K562 (cell line): ENCODE measurements at regions not wholly inside any gene's neighbourhood (a gene's known extent, or its start where the extent isn't known, plus 50 kb on each side); places are given as distances from the start of the nearest gene placed in this dataset.

Experiments used
- ATAC-seq: fragments of 200-7000 bp; cut with Tn5 transposase; 3 replicates; pipeline ENCODE4 v1.9.1; 2020; ENCODE audit warnings: moderate library complexity
- BruUV-seq: library from RNA; stranded (reverse); fragments of 400-500 nt; replicated peaks from 2 replicates; lab custom pipeline; 2021; lab: Mats Ljungman, UMichigan
- CTCF ChIA-PET: fragments of 300-600 bp; formaldehyde crosslinking; extraction: SDS; loops from one replicate; lab custom pipeline; 2021; ENCODE audit warnings: low intra/inter-chr PET ratio; lab: Yijun Ruan, JAX
- POLR2A ChIA-PET: fragments of 300-600, 350-650 bp; sonication (Branson Sonifier 250); formaldehyde crosslinking; extraction: SDS; loops from one replicate; lab custom pipeline; 2021; ENCODE audit warnings: antibody characterized with exemption, inconsistent platforms; lab: Yijun Ruan, JAX
- DNase-seq, 4 experiments: peaks; one replicate each; pipeline versions ENCODE4 v3.0.0 to v3.0.0-alpha.2; 2011 to 2018; ENCODE audit warnings: low spot score in 3 of 4, mixed read lengths in 3 of 4; ENCODE audit errors: extremely low read depth in 1 of 4
- FAIRE-seq: peaks from 2 replicates; lab custom pipeline; 2011; peaks lifted over from hg19 to GRCh38; lab: Jason Lieb, UNC
- H2AFZ ChIP-seq: 2 replicates; pipeline ENCODE4 v1.6.0; 2011; ENCODE audit warnings: low read depth, low read length, control low read depth, inconsistent platforms
- H3K27ac ChIP-seq: fragments of 200-600 bp; 3 replicates; pipeline ENCODE4 v1.8.0; 2011; ENCODE audit warnings: low read depth, mild to moderate bottlenecking, control low read depth, inconsistent platforms, low read length, moderate library complexity, mixed read lengths; ENCODE audit errors: extremely low read depth
- H3K27me3 ChIP-seq, 2 experiments: fragments of 300-600 bp in 1 of 2; 2 replicates in 1 of 2; 3 replicates in 1 of 2; pipeline versions ENCODE4 v1.6.0 to v1.8.0; 2011; ENCODE audit warnings: inconsistent platforms in 2 of 2, low read length in 2 of 2, mild to moderate bottlenecking in 1 of 2, mixed read lengths in 1 of 2, moderate library complexity in 1 of 2; ENCODE audit not compliant: control insufficient read depth in 2 of 2, insufficient read depth in 2 of 2
- H3K36me3 ChIP-seq: fragments of 300-600 bp; 3 replicates; pipeline ENCODE4 v1.8.0; 2011; ENCODE audit warnings: mild to moderate bottlenecking, low read length, inconsistent platforms; ENCODE audit not compliant: control insufficient read depth, insufficient read depth
- H3K4me1 ChIP-seq, 2 experiments: fragments of 200-600 bp in 1 of 2; replicated peaks in 1 of 2; 2 replicates in 1 of 2; 3 replicates in 1 of 2; pipeline versions ENCODE4 v1.5.1 to v1.8.0; 2011; ENCODE audit warnings: inconsistent platforms in 2 of 2, low read length in 2 of 2, mild to moderate bottlenecking in 1 of 2, mixed read lengths in 1 of 2, moderate library complexity in 1 of 2; ENCODE audit not compliant: control insufficient read depth in 2 of 2, insufficient read depth in 2 of 2
- H3K4me2 ChIP-seq: 2 replicates; pipeline ENCODE4 v1.6.1; 2011; ENCODE audit warnings: low read length, control low read depth, inconsistent platforms, mixed read lengths; ENCODE audit not compliant: insufficient read depth
- H3K4me3 ChIP-seq: fragments of 200-600 bp; sonication (generic), shearing (Covaris generic); 2 replicates; pipeline ENCODE4 v1.5.1; 2016; ENCODE audit warnings: control low read depth, inconsistent platforms
- H3K79me2 ChIP-seq: fragments of 200-600 bp; 3 replicates; pipeline ENCODE4 v1.8.0; 2011; ENCODE audit warnings: low read length, inconsistent platforms; ENCODE audit not compliant: control insufficient read depth, insufficient read depth
- H3K9ac ChIP-seq, 2 experiments: 2 replicates each; pipeline versions ENCODE4 v1.6.0 to v1.6.1; 2011; ENCODE audit warnings: low read depth in 2 of 2, low read length in 2 of 2, control low read depth in 1 of 2, inconsistent platforms in 1 of 2, mild to moderate bottlenecking in 1 of 2, mixed read lengths in 1 of 2; ENCODE audit not compliant: insufficient read depth in 1 of 2
- H3K9me1 ChIP-seq: one replicate; pipeline ENCODE4 v1.6.0; 2011; ENCODE audit warnings: inconsistent platforms, mild to moderate bottlenecking, low read length, moderate library complexity; ENCODE audit not compliant: control insufficient read depth, insufficient read depth
- H3K9me3 ChIP-seq: replicated peaks from 2 replicates; pipeline ENCODE4 v1.5.1; 2011; ENCODE audit warnings: low read depth, low read length, inconsistent platforms; ENCODE audit not compliant: control insufficient read depth, insufficient read depth
- H4K20me1 ChIP-seq: replicated peaks from 2 replicates; pipeline ENCODE4 v1.6.1; 2011; ENCODE audit warnings: low read length, inconsistent platforms, mixed read lengths; ENCODE audit not compliant: control insufficient read depth, insufficient read depth
- CHCHD3 ChIP-seq: fragments of 250-450 bp; sonication (Bioruptor Pico); IDR thresholded peaks from 2 replicates; pipeline ENCODE4 v2.1.2; 2022; ENCODE audit warnings: mild to moderate bottlenecking
- NFE2 ChIP-seq: IDR thresholded peaks from 2 replicates; pipeline ENCODE4 v1.6.1; 2014; ENCODE audit warnings: antibody characterized with exemption, low read depth
- NFRKB ChIP-seq: fragments of 450-650 bp; IDR thresholded peaks from 2 replicates; pipeline ENCODE4 v1.6.1; 2016; ENCODE audit warnings: low read depth
- NR2C2 ChIP-seq, 2 experiments: fragments of 200-800 bp in 1 of 2; sonication (Bioruptor generic) in 1 of 2; sonication (generic) in 1 of 2; formaldehyde crosslinking in 1 of 2; IDR thresholded peaks; 2 replicates each; pipeline versions ENCODE4 v1.6.1 to v1.8.0; 2016 to 2022; ENCODE audit warnings: mild to moderate bottlenecking in 1 of 2, missing compliant biosample characterization in 1 of 2, missing genetic modification characterization in 1 of 2, missing genetic modification reagents in 1 of 2
- POLR2AphosphoS2 ChIP-seq: IDR thresholded peaks from 2 replicates; pipeline ENCODE4 v1.6.1; 2012; ENCODE audit warnings: low read length, improper control_type of control experiment
- PTBP1 ChIP-seq: fragments of 200-400 bp; formaldehyde crosslinking; IDR thresholded peaks from 2 replicates; pipeline ENCODE4 v1.6.1; 2017; ENCODE audit warnings: low read depth, low read length
- RAD51 ChIP-seq: fragments of 450-650 bp; IDR thresholded peaks from 2 replicates; pipeline ENCODE4 v1.7.1; 2016; ENCODE audit warnings: low read depth, mild to moderate bottlenecking, borderline replicate concordance
- SRSF1 ChIP-seq: fragments of 200-400 bp; formaldehyde crosslinking; IDR thresholded peaks from 2 replicates; pipeline ENCODE4 v1.6.1; 2017; ENCODE audit warnings: mild to moderate bottlenecking, low read depth, low read length, moderate library complexity
- ZNF431 ChIP-seq: sonication (generic); formaldehyde crosslinking; IDR thresholded peaks from 2 replicates; pipeline ENCODE4 v1.8.0; 2022; ENCODE audit warnings: mild to moderate bottlenecking, missing genetic modification reagents
- ZNF586 ChIP-seq: fragments of 450-650 bp; formaldehyde crosslinking; conservative IDR thresholded peaks from 2 replicates; pipeline ENCODE4 v1.4.0; 2020; ENCODE audit warnings: mild to moderate bottlenecking, moderate library complexity
- ZNF668 ChIP-seq: fragments of 250-450 bp; sonication (Bioruptor Pico); IDR thresholded peaks from 2 replicates; pipeline ENCODE4 v1.8.0; 2022; ENCODE audit warnings: mild to moderate bottlenecking, inconsistent platforms
- ZNF707 ChIP-seq: fragments of 250-450 bp; sonication (Bioruptor Pico); conservative IDR thresholded peaks from 2 replicates; pipeline ENCODE4 v1.8.0; 2022; ENCODE audit warnings: inconsistent platforms, mild to moderate bottlenecking, moderate library complexity
- WGBS: fragments of 100-300 bp; shearing (Covaris generic); methylation state at CpG from one replicate; pipeline ENCODE4 v1.1.6; 2016; ENCODE audit warnings: low coverage, mixed read lengths; ENCODE audit not compliant: insufficient coverage; ENCODE audit errors: missing lambda C conversion rate; 5-methylcytosine and 5-hydroxymethylcytosine counted together
- in situ Hi-C: fragments of 300-500 bp; cut with MboI; formaldehyde crosslinking; loops from 4 replicates; pipeline ENCODE4 v1.15.0; 2018; ENCODE audit warnings: inconsistent platforms, mixed read lengths
- intact Hi-C: fragments of 100-400 bp; cut with micrococcal nuclease; formaldehyde crosslinking; loops from 2 replicates; pipeline ENCODE4 v1.14.2; 2022
- TF ChIP-seq, protein P1 (sequence below): sonication (generic); formaldehyde crosslinking; IDR thresholded peaks from 2 replicates; pipeline ENCODE4 v1.8.0; 2022; ENCODE audit warnings: mild to moderate bottlenecking, missing genetic modification reagents

DNA sequence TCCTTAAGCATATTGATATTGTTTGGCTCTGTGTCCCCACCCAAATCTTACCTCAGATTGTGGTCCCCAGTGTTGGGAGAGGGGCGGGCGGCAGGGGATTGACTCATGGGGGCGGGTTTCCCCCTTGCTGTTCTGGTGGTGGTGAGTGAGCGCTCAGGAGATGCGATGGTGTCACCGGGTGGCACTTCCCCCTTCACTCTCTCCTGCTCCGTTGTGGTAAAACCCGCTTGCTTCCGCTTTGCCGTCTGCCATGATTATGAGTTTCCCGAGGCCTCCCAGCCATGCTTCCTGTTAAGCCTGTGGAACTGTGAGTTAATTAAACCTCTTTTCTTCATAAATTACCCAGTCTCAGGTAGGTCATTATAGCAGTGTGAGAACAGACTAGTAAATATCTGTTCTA is 229.1 kb downstream of the IRX2 start:
- Histone ChIP-seq H3K4me1 (no peaks in the 10 kb centered on the region), H3K4me2 (no peak overlapping the region), H3K9me3 (0 out of 2 replicates have a peak, but pooled peaks cover 2% of the 10 kb centered on the region), H3K36me3 (no peaks in the 10 kb centered on the region), H3K27me3 (peaks cover 9 to 55% of the 10 kb centered on the region in 2 experiments; a peak in 4 of 5 replicates), H2AFZ (no peak overlapping the region), H4K20me1 (peaks cover 4% of the 10 kb centered on the region; the same call in 1 of the 2 replicates), H3K4me3 (no peak overlapping the region), H3K9ac (no peak overlapping the region), H3K27ac (no peak overlapping the region), H3K9me1 (peaks cover 2% of the 10 kb centered on the region), H3K79me2 (no peaks in the 10 kb centered on the region)
- FAIRE-seq (no peak), ATAC-seq (no peak), DNase-seq (no peak)
- TF ChIP-seq PTBP1: no peak
- TF ChIP-seq RAD51: no peak
- TF ChIP-seq CHCHD3 (CRISPR knock-in tag): no peak
- no peak for TF ChIP-seq ZNF707 (CRISPR knock-in tag)
- TF ChIP-seq NFE2: no peak
- TF ChIP-seq NFRKB: no peak
- TF ChIP-seq SRSF1: no peak
- no peak for TF ChIP-seq ZNF668 (CRISPR knock-in tag)
- in situ Hi-C loops (no loop called here), intact Hi-C loops (no loop called here)
- ChIA-PET CTCF (no interaction called here), POLR2A (no interaction called here)
- WGBS: 1% methylated on average over 11 of the region's 11 CpGs
- BruUV-seq: no TSS peak

DNA sequence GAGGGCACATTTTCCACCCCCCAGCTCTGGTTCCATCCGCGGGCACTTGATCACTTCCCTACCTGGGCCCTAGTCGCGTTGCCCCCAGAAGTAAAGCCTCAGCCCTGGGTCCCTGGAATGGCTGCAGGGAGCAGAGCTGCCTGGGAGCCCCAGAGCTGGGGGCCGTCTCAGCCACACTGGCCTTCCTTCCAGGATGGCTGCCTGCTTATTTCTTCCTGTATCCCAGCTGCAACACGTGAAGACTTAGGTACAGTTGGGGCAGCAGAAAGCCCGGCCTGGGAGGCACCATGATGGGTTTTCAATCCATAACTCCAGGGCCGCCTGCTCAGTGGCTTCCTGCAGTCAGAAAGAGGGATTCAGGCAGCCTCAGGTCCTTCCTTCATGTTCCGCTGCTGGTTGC is 232.3 kb downstream of the IRX2 start:
- Histone ChIP-seq H3K9me1 (peaks cover 2% of the 10 kb centered on the region), H4K20me1 (peaks cover 7% of the 10 kb centered on the region; the same call in 1 of the 2 replicates), H3K9me3 (no peaks in the 10 kb centered on the region), H3K36me3 (no peaks in the 10 kb centered on the region), H2AFZ (no peak overlapping the region), H3K4me1 (no peaks in the 10 kb centered on the region), H3K9ac (no peak overlapping the region), H3K27me3 (peaks cover 34 to 80% of the 10 kb centered on the region in 2 experiments; a peak in 4 of 5 replicates), H3K4me3 (no peak overlapping the region), H3K27ac (no peak overlapping the region), H3K79me2 (no peaks in the 10 kb centered on the region), H3K4me2 (no peak overlapping the region)
- ChIA-PET CTCF (no interaction called here), POLR2A (no interaction called here)
- TF ChIP-seq POLR2AphosphoS2 (no peak), ZNF586 (CRISPR knock-in tag) (no peak), ZNF431 (CRISPR knock-in tag) (no peak), NR2C2 (CRISPR knock-in tag; IDR thresholded peaks at IDR 0.05) (no peak), NR2C2 (tag; IDR thresholded peaks at IDR 0.05) (no peak), NFE2 (no peak)
- TF ChIP-seq, protein P1, sequence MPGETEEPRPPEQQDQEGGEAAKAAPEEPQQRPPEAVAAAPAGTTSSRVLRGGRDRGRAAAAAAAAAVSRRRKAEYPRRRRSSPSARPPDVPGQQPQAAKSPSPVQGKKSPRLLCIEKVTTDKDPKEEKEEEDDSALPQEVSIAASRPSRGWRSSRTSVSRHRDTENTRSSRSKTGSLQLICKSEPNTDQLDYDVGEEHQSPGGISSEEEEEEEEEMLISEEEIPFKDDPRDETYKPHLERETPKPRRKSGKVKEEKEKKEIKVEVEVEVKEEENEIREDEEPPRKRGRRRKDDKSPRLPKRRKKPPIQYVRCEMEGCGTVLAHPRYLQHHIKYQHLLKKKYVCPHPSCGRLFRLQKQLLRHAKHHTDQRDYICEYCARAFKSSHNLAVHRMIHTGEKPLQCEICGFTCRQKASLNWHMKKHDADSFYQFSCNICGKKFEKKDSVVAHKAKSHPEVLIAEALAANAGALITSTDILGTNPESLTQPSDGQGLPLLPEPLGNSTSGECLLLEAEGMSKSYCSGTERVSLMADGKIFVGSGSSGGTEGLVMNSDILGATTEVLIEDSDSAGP (CRISPR knock-in tag): no peak
- no TSS peak for BruUV-seq
- intact Hi-C loops: no loop called here
- no peak for ATAC-seq
- no peak for FAIRE-seq
- 1% methylated on average over 8 of the region's 9 CpGs for WGBS
- DNase-seq: no peak
- in situ Hi-C loops: no loop called here
